PFSK-1 (cell line): ENCODE measurements at regions not wholly inside any gene's neighbourhood (a gene's known extent, or its start where the extent isn't known, plus 50 kb on each side); places are given as distances from the start of the nearest gene placed in this dataset.

Experiments
- FOXP2 ChIP-seq: optimal IDR thresholded peaks from 2 replicates; pipeline ENCODE3; 2011; ENCODE audit warnings: borderline replicate concordance, control low read depth, inconsistent platforms; ENCODE audit not compliant: insufficient read depth; ENCODE audit errors: extremely low read length, extremely low read depth
- POLR2AphosphoS5 ChIP-seq: IDR thresholded peaks from 2 replicates; pipeline ENCODE4 v1.6.1; 2012; ENCODE audit warnings: low read depth, mild to moderate bottlenecking, control low read depth, low read length, moderate library complexity
- REST ChIP-seq, 2 experiments: IDR thresholded peaks; 2 replicates each; pipeline versions ENCODE4 v1.6.1 to v1.8.0; 2011 to 2012; ENCODE audit warnings: low read depth in 2 of 2, low read length in 2 of 2, control low read depth in 1 of 2, inconsistent platforms in 1 of 2, mild to moderate bottlenecking in 1 of 2, moderate library complexity in 1 of 2; ENCODE audit not compliant: insufficient read depth in 1 of 2
- SIN3A ChIP-seq: IDR thresholded peaks from 2 replicates; pipeline ENCODE4 v1.6.1; 2012; ENCODE audit warnings: mild to moderate bottlenecking, low read length, moderate library complexity, borderline replicate concordance; ENCODE audit not compliant: insufficient read depth
- TAF1 ChIP-seq: IDR thresholded peaks from 2 replicates; pipeline ENCODE4 v1.6.1; 2012; ENCODE audit warnings: low read length, control low read depth, borderline replicate concordance; ENCODE audit not compliant: insufficient read depth

- TF ChIP-seq REST (IDR thresholded peaks at IDR 0.05; ENCODE audit: insufficient read depth in 1 of 2, low read depth in 2 of 2, low read length in 2 of 2) (no peak), FOXP2 (no peak), TAF1 (no peak), SIN3A (no peak), POLR2AphosphoS5 (no peak)
Measured at GRCh38 chr6:44500074-44500473, 112.6 kb downstream of the CDC5L start.

GRCh38 chr6:44503471-44503870, 116.0 kb downstream of the CDC5L start:
- no peak for TF ChIP-seq SIN3A
- TF ChIP-seq FOXP2, result no peak
- TF ChIP-seq REST (IDR thresholded peaks at IDR 0.05; ENCODE audit: insufficient read depth in 1 of 2, low read depth in 2 of 2, low read length in 2 of 2), result no peak
- no peak for TF ChIP-seq TAF1
- TF ChIP-seq POLR2AphosphoS5, result no peak

- TF ChIP-seq FOXP2, result no peak
- no peak for TF ChIP-seq SIN3A
- no peak for TF ChIP-seq POLR2AphosphoS5
- TF ChIP-seq REST (IDR thresholded peaks at IDR 0.05; ENCODE audit: insufficient read depth in 1 of 2, low read depth in 2 of 2, low read length in 2 of 2), result no peak
Measured at GRCh38 chr6:44504301-44504791, 116.8 kb downstream of the CDC5L start.

- TF ChIP-seq TAF1, result no peak
- no peak for TF ChIP-seq REST (IDR thresholded peaks at IDR 0.05; ENCODE audit: insufficient read depth in 1 of 2, low read depth in 2 of 2, low read length in 2 of 2)
- TF ChIP-seq POLR2AphosphoS5, result no peak
Measured at GRCh38 chr6:44505751-44506150, 118.2 kb downstream of the CDC5L start.

GRCh38 chr6:44507014-44507413, 119.5 kb downstream of the CDC5L start:
- TF ChIP-seq FOXP2 (no peak), POLR2AphosphoS5 (no peak), REST (IDR thresholded peaks at IDR 0.05; ENCODE audit: insufficient read depth in 1 of 2, low read depth in 2 of 2, low read length in 2 of 2) (no peak), SIN3A (no peak), TAF1 (no peak)
